ENCODE measurements at regions not wholly inside any gene's neighbourhood (a gene's known extent, or its start where the extent isn't known, plus 50 kb on each side); places are given as distances from the start of the nearest gene placed in this dataset.

GRCh38 chrX:906586-906985, 276.0 kb downstream of the SHOX start:
- no peak overlapping the region for H3K27ac ChIP-seq (ENCODE audit: low read length in 2 of 2)
- WGBS (ENCODE audit: insufficient coverage) = 43% methylated on average over 2 of the region's 3 CpGs
- H3K27me3 ChIP-seq (replicated peaks in 1 of 4; ENCODE audit: control extremely low read depth in 1 of 4, control insufficient read depth in 3 of 4, insufficient read depth in 4 of 4, low read length in 3 of 4) = no peaks in the 10 kb centered on the region
- H3K4me1 ChIP-seq (ENCODE audit: control insufficient read depth in 2 of 2, insufficient read depth in 2 of 2, low read length in 2 of 2) = no peaks in the 10 kb centered on the region
- CTCF ChIA-PET = no interaction called here
- Mint-ChIP-seq H3K9me3 (ENCODE audit: insufficient read depth) (no peaks in the 10 kb centered on the region), H3K4me3 (no peak overlapping the region), H3K27me3 (no peaks in the 10 kb centered on the region), H3K4me1 (no peaks in the 10 kb centered on the region), H3K27ac (no peak overlapping the region)
- TF ChIP-seq, protein P1, sequence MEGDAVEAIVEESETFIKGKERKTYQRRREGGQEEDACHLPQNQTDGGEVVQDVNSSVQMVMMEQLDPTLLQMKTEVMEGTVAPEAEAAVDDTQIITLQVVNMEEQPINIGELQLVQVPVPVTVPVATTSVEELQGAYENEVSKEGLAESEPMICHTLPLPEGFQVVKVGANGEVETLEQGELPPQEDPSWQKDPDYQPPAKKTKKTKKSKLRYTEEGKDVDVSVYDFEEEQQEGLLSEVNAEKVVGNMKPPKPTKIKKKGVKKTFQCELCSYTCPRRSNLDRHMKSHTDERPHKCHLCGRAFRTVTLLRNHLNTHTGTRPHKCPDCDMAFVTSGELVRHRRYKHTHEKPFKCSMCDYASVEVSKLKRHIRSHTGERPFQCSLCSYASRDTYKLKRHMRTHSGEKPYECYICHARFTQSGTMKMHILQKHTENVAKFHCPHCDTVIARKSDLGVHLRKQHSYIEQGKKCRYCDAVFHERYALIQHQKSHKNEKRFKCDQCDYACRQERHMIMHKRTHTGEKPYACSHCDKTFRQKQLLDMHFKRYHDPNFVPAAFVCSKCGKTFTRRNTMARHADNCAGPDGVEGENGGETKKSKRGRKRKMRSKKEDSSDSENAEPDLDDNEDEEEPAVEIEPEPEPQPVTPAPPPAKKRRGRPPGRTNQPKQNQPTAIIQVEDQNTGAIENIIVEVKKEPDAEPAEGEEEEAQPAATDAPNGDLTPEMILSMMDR (IDR thresholded peaks at IDR 0.05) = no peak
- no peak for TF ChIP-seq EZH2 (IDR thresholded peaks at IDR 0.05; ENCODE audit: borderline replicate concordance, insufficient read depth, low read depth, low read length, poor library complexity, severe bottlenecking)
- POLR2A ChIA-PET = no interaction called here
- ATAC-seq (ENCODE audit: low read depth) = no peak
- peaks cover 0 to 31% (median 0%) of the 10 kb centered on the region in 3 donors for H3K9me3 ChIP-seq (ENCODE audit: control extremely low read depth in 1 of 3, control insufficient read depth in 2 of 3, insufficient read depth in 1 of 3, low read length in 2 of 3)
- no peaks in the 10 kb centered on the region for H3K79me2 ChIP-seq (ENCODE audit: control insufficient read depth, insufficient read depth, low read length)
- no peak overlapping the region for H3K9ac ChIP-seq (ENCODE audit: low read length)
- H2AFZ ChIP-seq (ENCODE audit: insufficient read depth, low read depth, low read length, poor library complexity, severe bottlenecking) = no peak overlapping the region
- no peak for DNase-seq
- no peak overlapping the region for H3K4me2 ChIP-seq (replicated peaks; ENCODE audit: low read depth, low read length, poor library complexity, severe bottlenecking)
- intact Hi-C loops (cut with micrococcal nuclease) = no loop called here
- H4K20me1 ChIP-seq (ENCODE audit: control insufficient read depth, insufficient read depth, low read length, poor library complexity, severe bottlenecking) = no peaks in the 10 kb centered on the region
- no peak overlapping the region for H3K4me3 ChIP-seq (ENCODE audit: control extremely low read depth in 1 of 5, extremely low read depth in 1 of 5, insufficient read depth in 1 of 5, low read depth in 2 of 5, low read length in 4 of 5)
- H3K36me3 ChIP-seq (replicated peaks in 1 of 2; ENCODE audit: control extremely low read depth in 1 of 2, control insufficient read depth in 1 of 2, extremely low read depth in 1 of 2, insufficient read depth in 2 of 2, low read length in 1 of 2) = no peaks in the 10 kb centered on the region

GRCh38 chrX:905848-906566, 275.4 kb downstream of the SHOX start:
- Histone ChIP-seq H3K79me2 (ENCODE audit: control insufficient read depth, insufficient read depth, low read length) (no peaks in the 10 kb centered on the region), H3K27me3 (replicated peaks in 1 of 4; ENCODE audit: control extremely low read depth in 1 of 4, control insufficient read depth in 3 of 4, insufficient read depth in 4 of 4, low read length in 3 of 4) (no peaks in the 10 kb centered on the region), H3K4me1 (ENCODE audit: control insufficient read depth in 2 of 2, insufficient read depth in 2 of 2, low read length in 2 of 2) (no peaks in the 10 kb centered on the region), H3K36me3 (replicated peaks in 1 of 2; ENCODE audit: control extremely low read depth in 1 of 2, control insufficient read depth in 1 of 2, extremely low read depth in 1 of 2, insufficient read depth in 2 of 2, low read length in 1 of 2) (no peaks in the 10 kb centered on the region), H3K27ac (ENCODE audit: low read length in 2 of 2) (no peak overlapping the region), H3K4me3 (ENCODE audit: control extremely low read depth in 1 of 5, extremely low read depth in 1 of 5, insufficient read depth in 1 of 5, low read depth in 2 of 5, low read length in 4 of 5) (no peak overlapping the region), H2AFZ (ENCODE audit: insufficient read depth, low read depth, low read length, poor library complexity, severe bottlenecking) (no peak overlapping the region), H3K9me3 (ENCODE audit: control extremely low read depth in 1 of 3, control insufficient read depth in 2 of 3, insufficient read depth in 1 of 3, low read length in 2 of 3) (peaks cover 0 to 31% (median 0%) of the 10 kb centered on the region in 3 donors), H3K4me2 (replicated peaks; ENCODE audit: low read depth, low read length, poor library complexity, severe bottlenecking) (no peak overlapping the region), H3K9ac (ENCODE audit: low read length) (no peak overlapping the region), H4K20me1 (ENCODE audit: control insufficient read depth, insufficient read depth, low read length, poor library complexity, severe bottlenecking) (no peaks in the 10 kb centered on the region)
- ChIA-PET POLR2A (no interaction called here), CTCF (no interaction called here)
- Mint-ChIP-seq H3K4me1 (no peaks in the 10 kb centered on the region), H3K27me3 (no peaks in the 10 kb centered on the region), H3K9me3 (ENCODE audit: insufficient read depth) (no peaks in the 10 kb centered on the region), H3K27ac (no peak overlapping the region), H3K4me3 (no peak overlapping the region)
- no peak for DNase-seq
- 89% methylated on average over 19 of the region's 19 CpGs for WGBS (ENCODE audit: insufficient coverage)
- intact Hi-C loops (cut with micrococcal nuclease) = no loop called here
- TF ChIP-seq, protein P1 (IDR thresholded peaks at IDR 0.05) = no peak
- TF ChIP-seq EZH2 (IDR thresholded peaks at IDR 0.05; ENCODE audit: borderline replicate concordance, insufficient read depth, low read depth, low read length, poor library complexity, severe bottlenecking) = no peak
- ATAC-seq (ENCODE audit: low read depth) = no peak
